ENCODE measurements at regions not wholly inside any gene's neighbourhood (a gene's known extent, or its start where the extent isn't known, plus 50 kb on each side); places are given as distances from the start of the nearest gene placed in this dataset.

- no peaks in the 10 kb centered on the region for H3K27me3 Mint-ChIP-seq (ENCODE audit: insufficient read depth, unreplicated experiment)
- no peak overlapping the region for H3K27ac Mint-ChIP-seq (ENCODE audit: low read depth, unreplicated experiment)
- H3K4me3 Mint-ChIP-seq (ENCODE audit: unreplicated experiment) = no peak overlapping the region
- TF ChIP-seq, protein P1, sequence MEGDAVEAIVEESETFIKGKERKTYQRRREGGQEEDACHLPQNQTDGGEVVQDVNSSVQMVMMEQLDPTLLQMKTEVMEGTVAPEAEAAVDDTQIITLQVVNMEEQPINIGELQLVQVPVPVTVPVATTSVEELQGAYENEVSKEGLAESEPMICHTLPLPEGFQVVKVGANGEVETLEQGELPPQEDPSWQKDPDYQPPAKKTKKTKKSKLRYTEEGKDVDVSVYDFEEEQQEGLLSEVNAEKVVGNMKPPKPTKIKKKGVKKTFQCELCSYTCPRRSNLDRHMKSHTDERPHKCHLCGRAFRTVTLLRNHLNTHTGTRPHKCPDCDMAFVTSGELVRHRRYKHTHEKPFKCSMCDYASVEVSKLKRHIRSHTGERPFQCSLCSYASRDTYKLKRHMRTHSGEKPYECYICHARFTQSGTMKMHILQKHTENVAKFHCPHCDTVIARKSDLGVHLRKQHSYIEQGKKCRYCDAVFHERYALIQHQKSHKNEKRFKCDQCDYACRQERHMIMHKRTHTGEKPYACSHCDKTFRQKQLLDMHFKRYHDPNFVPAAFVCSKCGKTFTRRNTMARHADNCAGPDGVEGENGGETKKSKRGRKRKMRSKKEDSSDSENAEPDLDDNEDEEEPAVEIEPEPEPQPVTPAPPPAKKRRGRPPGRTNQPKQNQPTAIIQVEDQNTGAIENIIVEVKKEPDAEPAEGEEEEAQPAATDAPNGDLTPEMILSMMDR (IDR thresholded peaks at IDR 0.05; ENCODE audit: unreplicated experiment) = no peak
- BruUV-seq (replicated peaks) = no TSS peak
- H3K9me3 Mint-ChIP-seq (ENCODE audit: unreplicated experiment) = peaks cover 3% of the 10 kb centered on the region
- CTCF ChIA-PET = interaction anchor here (0.7 kb wide), 1 partner anchor 29 kb away, joined by 3 read pairs; no protein-coding TSS in a partner anchor
- no peaks in the 10 kb centered on the region for H3K4me1 Mint-ChIP-seq (ENCODE audit: insufficient read depth, unreplicated experiment)
- POLR2A ChIA-PET = no interaction called here
- no peak for DNase-seq (ENCODE audit: unreplicated experiment)
- H3K36me3 Mint-ChIP-seq (ENCODE audit: insufficient read depth, unreplicated experiment) = no peaks in the 10 kb centered on the region
- intact Hi-C loops (cut with micrococcal nuclease) = no loop called here
Observed at GRCh38 chr2:49225126-49225525, 70.8 kb upstream of the FSHR start.

DNA sequence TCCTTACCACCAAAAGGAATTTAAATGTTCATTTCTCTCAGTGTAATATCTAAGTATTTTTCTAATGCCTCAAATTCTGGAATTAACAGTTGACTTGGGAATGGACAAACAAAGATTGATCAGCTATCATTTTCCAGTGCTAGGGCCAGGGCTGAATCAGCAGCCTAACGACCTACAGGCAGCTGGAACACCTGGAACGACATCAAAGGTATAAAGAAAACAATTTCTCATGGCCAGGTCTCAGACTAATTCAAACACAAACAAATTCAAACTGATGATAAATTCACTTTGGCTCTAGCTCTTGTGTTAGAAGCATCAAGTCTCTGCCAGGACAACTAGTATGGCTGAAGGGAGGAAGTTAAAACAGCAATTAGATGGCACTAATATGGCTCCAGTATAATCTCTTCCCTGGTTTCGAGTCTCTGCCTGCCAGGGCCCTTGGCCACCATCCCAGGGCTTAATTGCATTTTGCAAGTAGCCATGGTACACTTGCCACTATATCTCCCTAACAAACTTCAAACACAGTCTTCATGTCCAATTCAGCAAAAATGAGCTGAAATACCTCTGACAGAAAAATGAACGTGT lies 70.2 kb upstream of the FSHR start:
- Mint-ChIP-seq H3K27me3 (ENCODE audit: insufficient read depth, unreplicated experiment) (no peaks in the 10 kb centered on the region), H3K9me3 (ENCODE audit: unreplicated experiment) (peaks cover 9% of the 10 kb centered on the region), H3K4me1 (ENCODE audit: insufficient read depth, unreplicated experiment) (no peaks in the 10 kb centered on the region), H3K4me3 (ENCODE audit: unreplicated experiment) (no peak overlapping the region), H3K27ac (ENCODE audit: low read depth, unreplicated experiment) (no peak overlapping the region), H3K36me3 (ENCODE audit: insufficient read depth, unreplicated experiment) (no peaks in the 10 kb centered on the region)
- CTCF ChIA-PET = no interaction called here
- TF ChIP-seq, protein P1 (IDR thresholded peaks at IDR 0.05; ENCODE audit: unreplicated experiment) = no peak
- intact Hi-C loops (cut with micrococcal nuclease) = no loop called here
- BruUV-seq (replicated peaks) = no TSS peak
- POLR2A ChIA-PET = no interaction called here
- DNase-seq (ENCODE audit: unreplicated experiment) = no peak

- CTCF ChIA-PET = interaction anchor here (0.6 to 0.7 kb wide), 3 partner anchors 10 to 221 kb away, joined by 3 read pairs; no protein-coding TSS in a partner anchor
- no TSS peak for BruUV-seq (replicated peaks)
Observed at GRCh38 chr2:49222975-49223528, 68.7 kb upstream of the FSHR start.

DNA sequence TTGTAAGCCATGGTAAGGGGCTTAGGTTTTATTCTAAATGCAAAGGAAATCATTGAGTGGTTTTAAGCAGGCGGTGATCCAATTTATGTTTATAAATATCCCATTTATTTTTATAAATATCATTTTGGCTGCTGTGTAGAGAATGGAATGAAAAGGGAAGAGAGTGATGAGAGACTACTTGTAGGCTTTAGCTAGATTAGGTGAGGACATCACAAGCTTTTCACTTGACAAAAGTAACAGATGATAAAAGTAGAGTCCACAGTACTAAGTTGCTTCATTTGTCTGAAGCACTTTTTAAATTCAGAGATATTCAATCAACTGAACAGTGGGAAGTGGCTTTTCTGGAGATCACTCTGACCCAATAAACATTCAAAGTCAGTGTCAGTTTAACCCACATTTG lies 65.4 kb upstream of the FSHR start:
- no peaks in the 10 kb centered on the region for H3K36me3 Mint-ChIP-seq (ENCODE audit: insufficient read depth, unreplicated experiment)
- ChIA-PET CTCF (no interaction called here), POLR2A (no interaction called here)
- peaks cover 13% of the 10 kb centered on the region for H3K9me3 Mint-ChIP-seq (ENCODE audit: unreplicated experiment)
- BruUV-seq (replicated peaks) = no TSS peak
- H3K4me1 Mint-ChIP-seq (ENCODE audit: insufficient read depth, unreplicated experiment) = no peaks in the 10 kb centered on the region
- no peak overlapping the region for H3K4me3 Mint-ChIP-seq (ENCODE audit: unreplicated experiment)
- H3K27ac Mint-ChIP-seq (ENCODE audit: low read depth, unreplicated experiment) = no peak overlapping the region
- no peak for DNase-seq (ENCODE audit: unreplicated experiment)
- H3K27me3 Mint-ChIP-seq (ENCODE audit: insufficient read depth, unreplicated experiment) = no peaks in the 10 kb centered on the region
- TF ChIP-seq, protein P1 (IDR thresholded peaks at IDR 0.05; ENCODE audit: unreplicated experiment) = no peak
- intact Hi-C loops (cut with micrococcal nuclease) = no loop called here

More at GRCh38 chr2:49222975-49223528, 68.7 kb upstream of the FSHR start:
- intact Hi-C loops (cut with micrococcal nuclease) = no loop called here
- DNase-seq (ENCODE audit: unreplicated experiment) = no peak
- H3K4me1 Mint-ChIP-seq (ENCODE audit: insufficient read depth, unreplicated experiment) = no peaks in the 10 kb centered on the region
- no peaks in the 10 kb centered on the region for H3K27me3 Mint-ChIP-seq (ENCODE audit: insufficient read depth, unreplicated experiment)
- no peak overlapping the region for H3K4me3 Mint-ChIP-seq (ENCODE audit: unreplicated experiment)
- H3K9me3 Mint-ChIP-seq (ENCODE audit: unreplicated experiment) = peaks cover 13% of the 10 kb centered on the region
- H3K27ac Mint-ChIP-seq (ENCODE audit: low read depth, unreplicated experiment) = no peak overlapping the region
- no peaks in the 10 kb centered on the region for H3K36me3 Mint-ChIP-seq (ENCODE audit: insufficient read depth, unreplicated experiment)
- TF ChIP-seq, protein P1 (IDR thresholded peaks at IDR 0.05; ENCODE audit: unreplicated experiment) = no peak
- POLR2A ChIA-PET = no interaction called here
